LNCaP clone FGC (cell line): ENCODE measurements at regions not wholly inside any gene's neighbourhood (a gene's known extent, or its start where the extent isn't known, plus 50 kb on each side); places are given as distances from the start of the nearest gene placed in this dataset.

ENCODE experiments used
- DNase-seq: peaks from one replicate; pipeline ENCODE4 v3.0.0-alpha.2; 2011; ENCODE audit warnings: low read depth
- H3K4me3 ChIP-seq: 2 replicates; pipeline ENCODE4 v1.5.1; 2011; ENCODE audit warnings: mild to moderate bottlenecking, low read depth, low read length, control low read depth
- CTCF ChIP-seq: IDR thresholded peaks from 2 replicates; pipeline ENCODE4 v1.5.1; 2012; ENCODE audit warnings: mild to moderate bottlenecking; ENCODE audit not compliant: control insufficient read depth, insufficient read depth; ENCODE audit errors: extremely low read depth

GRCh38 chr10:28120043-28120749 lies 121.3 kb upstream of the ODAD2 start:
- DNase-seq, result peak; percentile 8
- no peak overlapping the region for H3K4me3 ChIP-seq

GRCh38 chr10:28118985-28119628 lies 120.2 kb upstream of the ODAD2 start:
- no peak for DNase-seq
- no peak overlapping the region for H3K4me3 ChIP-seq
- TF ChIP-seq CTCF, result no peak

More at GRCh38 chr10:28120043-28120749, 121.3 kb upstream of the ODAD2 start:
- TF ChIP-seq CTCF, result no peak

GRCh38 chr10:28113202-28113601 lies 114.3 kb upstream of the ODAD2 start:
- H3K4me3 ChIP-seq, result no peak overlapping the region
- TF ChIP-seq CTCF, result no peak
- DNase-seq, result no peak

- DNase-seq, result no peak
- TF ChIP-seq CTCF, result no peak
- no peak overlapping the region for H3K4me3 ChIP-seq
Observed at GRCh38 chr10:28111712-28112111, 112.8 kb upstream of the ODAD2 start.

GRCh38 chr10:28105561-28105960 lies 106.7 kb upstream of the ODAD2 start:
- no peak for DNase-seq
- H3K4me3 ChIP-seq, result no peak overlapping the region
- no peak for TF ChIP-seq CTCF

GRCh38 chr10:28097633-28098032 lies 98.8 kb upstream of the ODAD2 start:
- no peak for TF ChIP-seq CTCF
- H3K4me3 ChIP-seq, result no peak overlapping the region
- no peak for DNase-seq
